ENCODE measurements at regions not wholly inside any gene's neighbourhood (a gene's known extent, or its start where the extent isn't known, plus 50 kb on each side); places are given as distances from the start of the nearest gene placed in this dataset.

- DNase-seq (ENCODE audit: low read depth in 2 of 3, low spot score in 1 of 3) = no peak
Measured at GRCh38 chr17:34874478-34874877, 86.8 kb downstream of the CCT6B start.

- no peak for DNase-seq (ENCODE audit: low read depth in 2 of 3, low spot score in 1 of 3)
Measured at GRCh38 chr17:34872640-34873039, 88.6 kb downstream of the CCT6B start.

- DNase-seq (ENCODE audit: low read depth in 2 of 3, low spot score in 1 of 3) = no peak
Measured at GRCh38 chr17:34869641-34870040, 91.6 kb downstream of the CCT6B start.

GRCh38 chr17:34865716-34866115 lies 95.5 kb downstream of the CCT6B start:
- no peak for DNase-seq (ENCODE audit: low read depth in 2 of 3, low spot score in 1 of 3)

- no peak for DNase-seq (ENCODE audit: low read depth in 2 of 3, low spot score in 1 of 3)
Measured at GRCh38 chr17:34862384-34862783, 98.9 kb downstream of the CCT6B start.

GRCh38 chr17:34861864-34862263 lies 99.4 kb downstream of the CCT6B start:
- DNase-seq (ENCODE audit: low read depth in 2 of 3, low spot score in 1 of 3) = no peak

GRCh38 chr17:34859652-34860051 lies 101.6 kb downstream of the CCT6B start:
- DNase-seq (ENCODE audit: low read depth in 2 of 3, low spot score in 1 of 3) = no peak

GRCh38 chr17:34858591-34859565 lies 102.4 kb downstream of the CCT6B start:
- no peak for DNase-seq (ENCODE audit: low read depth in 2 of 3, low spot score in 1 of 3)

- no peak for DNase-seq (ENCODE audit: low read depth in 2 of 3, low spot score in 1 of 3)
Measured at GRCh38 chr17:34853924-34854323, 107.3 kb downstream of the CCT6B start.

- DNase-seq (ENCODE audit: low read depth in 2 of 3, low spot score in 1 of 3) = no peak
Measured at GRCh38 chr17:34852614-34853013, 108.6 kb downstream of the CCT6B start.

- DNase-seq (ENCODE audit: low read depth in 2 of 3, low spot score in 1 of 3) = no peak
Measured at GRCh38 chr17:34851961-34852540, 109.2 kb downstream of the CCT6B start.

- DNase-seq (ENCODE audit: low read depth in 2 of 3, low spot score in 1 of 3) = no peak
Measured at GRCh38 chr17:34850964-34851363, 110.3 kb downstream of the CCT6B start.

GRCh38 chr17:34850023-34850422 lies 111.2 kb downstream of the CCT6B start:
- DNase-seq (ENCODE audit: low read depth in 2 of 3, low spot score in 1 of 3) = no peak

- no peak for DNase-seq (ENCODE audit: low read depth in 2 of 3, low spot score in 1 of 3)
Measured at GRCh38 chr17:34847938-34848337, 113.3 kb downstream of the CCT6B start.

GRCh38 chr17:34845296-34845695 lies 116.0 kb downstream of the CCT6B start:
- DNase-seq (ENCODE audit: low read depth in 2 of 3, low spot score in 1 of 3) = no peak

- no peak for DNase-seq (ENCODE audit: low read depth in 2 of 3, low spot score in 1 of 3)
Measured at GRCh38 chr17:34843682-34844081, 117.6 kb downstream of the CCT6B start.

- no peak for DNase-seq (ENCODE audit: low read depth in 2 of 3, low spot score in 1 of 3)
Measured at GRCh38 chr17:34842235-34842634, 119.0 kb downstream of the CCT6B start.

GRCh38 chr17:34841467-34841866 lies 119.8 kb downstream of the CCT6B start:
- DNase-seq (ENCODE audit: low read depth in 2 of 3, low spot score in 1 of 3) = no peak

GRCh38 chr17:34840750-34841149 lies 120.5 kb downstream of the CCT6B start:
- DNase-seq (ENCODE audit: low read depth in 2 of 3, low spot score in 1 of 3) = no peak

GRCh38 chr17:34837876-34838478 lies 123.3 kb downstream of the CCT6B start:
- DNase-seq (ENCODE audit: low read depth in 2 of 3, low spot score in 1 of 3) = no peak

GRCh38 chr17:34832376-34832775 lies 128.9 kb downstream of the CCT6B start:
- DNase-seq (ENCODE audit: low read depth in 2 of 3, low spot score in 1 of 3) = no peak

- DNase-seq (ENCODE audit: low read depth in 2 of 3, low spot score in 1 of 3) = no peak
Measured at GRCh38 chr17:34827008-34827407, 134.3 kb downstream of the CCT6B start.
